Omental fat pad (tissue), 3 donors: ENCODE measurements at regions not wholly inside any gene's neighbourhood (a gene's known extent, or its start where the extent isn't known, plus 50 kb on each side); places are given as distances from the start of the nearest gene placed in this dataset.

Source experiments
- ATAC-seq: fragments of 150-250 bp; one replicate; pipeline ENCODE4 v1.9.1; 2016; ENCODE audit warnings: mild to moderate bottlenecking, moderate library complexity; ENCODE audit not compliant: low FRiP score
- DNase-seq: peaks from one replicate; pipeline ENCODE4 v3.0.0-alpha.2; 2019; ENCODE audit warnings: low spot score
- TF ChIP-seq, protein P1 (sequence below), 3 donors: fragments of 450-650 bp; IDR thresholded peaks; one replicate each; pipeline ENCODE4 v1.5.1; 2016 to 2017; ENCODE audit warnings: antibody characterized with exemption in 3 of 3, mild to moderate bottlenecking in 3 of 3, moderate library complexity in 2 of 3

DNA sequence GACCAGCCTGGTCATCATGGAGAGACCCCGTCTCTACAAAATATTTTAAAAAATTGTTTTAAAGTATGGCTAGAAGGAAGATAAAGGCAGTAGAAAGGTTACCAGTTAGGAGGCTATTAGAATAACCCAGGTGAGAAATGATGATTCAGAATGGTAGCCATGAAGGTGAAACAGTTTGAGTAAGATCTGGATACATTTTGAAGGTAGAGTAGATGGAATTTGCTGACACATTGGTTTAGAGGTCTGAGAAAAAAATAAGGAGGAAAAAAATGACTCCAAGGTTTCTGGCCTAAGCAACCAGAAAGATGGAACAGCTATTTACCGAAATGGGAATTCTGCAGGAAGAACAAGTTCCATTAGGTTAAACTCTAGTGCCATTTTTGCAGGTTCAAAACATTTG is 167.9 kb upstream of the TAB2 start:
- ATAC-seq (no peak), DNase-seq (no peak)
- TF ChIP-seq, protein P1, sequence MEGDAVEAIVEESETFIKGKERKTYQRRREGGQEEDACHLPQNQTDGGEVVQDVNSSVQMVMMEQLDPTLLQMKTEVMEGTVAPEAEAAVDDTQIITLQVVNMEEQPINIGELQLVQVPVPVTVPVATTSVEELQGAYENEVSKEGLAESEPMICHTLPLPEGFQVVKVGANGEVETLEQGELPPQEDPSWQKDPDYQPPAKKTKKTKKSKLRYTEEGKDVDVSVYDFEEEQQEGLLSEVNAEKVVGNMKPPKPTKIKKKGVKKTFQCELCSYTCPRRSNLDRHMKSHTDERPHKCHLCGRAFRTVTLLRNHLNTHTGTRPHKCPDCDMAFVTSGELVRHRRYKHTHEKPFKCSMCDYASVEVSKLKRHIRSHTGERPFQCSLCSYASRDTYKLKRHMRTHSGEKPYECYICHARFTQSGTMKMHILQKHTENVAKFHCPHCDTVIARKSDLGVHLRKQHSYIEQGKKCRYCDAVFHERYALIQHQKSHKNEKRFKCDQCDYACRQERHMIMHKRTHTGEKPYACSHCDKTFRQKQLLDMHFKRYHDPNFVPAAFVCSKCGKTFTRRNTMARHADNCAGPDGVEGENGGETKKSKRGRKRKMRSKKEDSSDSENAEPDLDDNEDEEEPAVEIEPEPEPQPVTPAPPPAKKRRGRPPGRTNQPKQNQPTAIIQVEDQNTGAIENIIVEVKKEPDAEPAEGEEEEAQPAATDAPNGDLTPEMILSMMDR (IDR thresholded peaks at IDR 0.05), result no peak

DNA sequence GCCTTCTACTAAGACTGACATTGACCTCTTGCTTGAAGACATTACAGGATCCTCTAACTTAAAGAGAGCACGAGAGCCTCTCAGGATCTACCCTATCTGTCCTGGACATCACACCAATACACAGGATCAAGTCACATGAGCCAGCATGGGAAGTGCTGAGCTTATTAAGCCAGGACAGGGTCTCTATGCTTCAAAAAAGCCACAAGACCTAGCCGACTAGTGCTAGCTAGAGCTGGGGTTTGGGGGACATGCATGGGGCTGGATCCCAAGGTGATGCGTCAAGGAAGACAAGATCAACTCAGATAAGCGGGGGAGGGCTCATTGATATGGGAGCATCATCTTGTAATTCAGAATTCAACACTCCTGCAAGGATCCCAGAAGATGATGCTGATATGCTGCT is 167.2 kb upstream of the TAB2 start:
- DNase-seq (no peak), ATAC-seq (no peak)
- TF ChIP-seq, protein P1 (IDR thresholded peaks at IDR 0.05), result no peak

DNA sequence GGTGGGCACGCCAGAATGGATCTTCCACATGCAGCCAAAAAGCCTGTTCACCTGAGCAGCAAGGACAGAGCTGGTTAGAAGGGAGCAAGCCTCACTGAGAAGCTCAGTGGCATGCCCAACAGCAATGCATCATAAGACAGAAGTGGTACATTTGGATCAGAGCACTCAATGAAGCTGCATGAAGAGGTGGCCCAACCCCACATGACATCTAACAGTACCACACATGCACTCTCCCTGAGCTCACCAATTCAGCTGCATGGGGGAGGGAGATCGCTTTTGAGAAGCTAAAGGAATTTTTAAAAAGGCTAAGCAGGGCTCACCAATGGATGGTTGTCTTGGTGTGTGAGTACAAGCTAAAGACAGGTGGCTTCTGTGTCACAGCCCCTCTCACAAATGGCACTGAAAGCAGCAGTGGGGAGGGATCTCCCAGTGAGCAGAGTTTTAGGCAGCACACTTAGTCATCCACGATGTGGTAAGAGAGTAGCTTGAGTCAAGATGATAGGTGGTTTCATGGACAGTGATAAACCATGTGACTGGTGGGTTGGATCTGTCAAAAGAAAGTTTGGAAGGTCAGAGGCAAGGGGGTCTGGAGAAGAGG is 166.6 kb upstream of the TAB2 start:
- ATAC-seq (no peak), DNase-seq (no peak)
- TF ChIP-seq, protein P1 (IDR thresholded peaks at IDR 0.05), result no peak

DNA sequence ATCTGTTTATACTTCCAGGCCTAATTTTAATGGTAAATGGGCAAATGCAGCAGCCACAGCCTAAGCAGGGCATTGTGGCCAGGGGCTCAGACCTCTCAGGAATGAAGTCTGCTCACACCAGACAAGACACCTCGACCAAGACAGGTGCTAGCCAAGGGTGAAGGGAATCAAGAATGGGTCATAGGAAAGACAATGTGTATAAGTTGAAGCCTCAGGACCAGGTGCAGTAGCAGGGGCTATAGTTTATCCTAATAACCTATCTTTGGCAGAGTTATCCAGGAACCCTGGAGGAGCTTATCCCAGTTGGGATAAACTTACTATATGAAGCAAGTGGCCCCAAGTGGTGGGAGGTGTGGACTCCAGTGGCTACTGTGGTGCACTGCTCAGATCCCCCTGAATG is 165.0 kb upstream of the TAB2 start:
- DNase-seq (no peak), ATAC-seq (no peak)
- TF ChIP-seq, protein P1 (IDR thresholded peaks at IDR 0.05), result no peak

DNA sequence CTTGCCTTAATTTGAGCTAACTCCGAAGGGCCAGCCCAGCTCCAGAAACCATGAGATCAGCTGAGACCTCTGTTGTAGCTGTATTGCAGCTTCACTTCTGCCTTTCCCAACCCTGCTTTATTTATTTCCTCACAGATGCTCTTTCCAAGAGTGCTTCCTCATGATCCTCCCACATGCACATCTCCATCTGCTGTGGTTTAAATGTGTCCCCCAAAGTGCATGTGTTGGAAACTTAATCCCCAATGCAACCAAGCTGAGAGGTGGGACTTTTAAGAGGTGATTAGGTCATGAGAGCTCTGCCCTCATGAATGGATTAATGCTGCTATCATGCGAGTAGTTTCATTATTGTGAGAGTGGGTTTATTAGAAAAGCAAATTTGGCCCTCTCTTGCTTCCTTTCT is 164.4 kb upstream of the TAB2 start:
- TF ChIP-seq, protein P1 (IDR thresholded peaks at IDR 0.05), result no peak
- DNase-seq (no peak), ATAC-seq (no peak)

DNA sequence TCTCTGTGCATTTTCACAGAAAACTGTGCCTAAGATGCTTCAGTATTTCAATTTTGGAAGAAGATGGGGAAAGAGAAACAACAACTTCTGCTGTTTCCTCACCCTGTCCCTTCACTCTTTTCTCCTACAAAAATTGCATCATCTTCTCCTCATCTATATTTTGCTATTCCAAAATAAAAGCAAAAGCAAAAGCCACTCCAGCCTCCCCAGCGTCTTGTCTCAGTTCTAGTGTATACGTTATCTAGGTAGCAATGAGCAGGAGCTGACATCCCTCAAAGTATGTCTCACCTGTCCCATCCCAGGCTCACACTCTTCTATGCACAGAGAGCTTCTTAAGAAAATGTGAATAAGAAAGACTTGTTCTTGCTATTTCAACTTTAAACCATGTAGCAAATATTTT is 163.8 kb upstream of the TAB2 start:
- ATAC-seq (no peak), DNase-seq (no peak)
- TF ChIP-seq, protein P1 (IDR thresholded peaks at IDR 0.05), result no peak

DNA sequence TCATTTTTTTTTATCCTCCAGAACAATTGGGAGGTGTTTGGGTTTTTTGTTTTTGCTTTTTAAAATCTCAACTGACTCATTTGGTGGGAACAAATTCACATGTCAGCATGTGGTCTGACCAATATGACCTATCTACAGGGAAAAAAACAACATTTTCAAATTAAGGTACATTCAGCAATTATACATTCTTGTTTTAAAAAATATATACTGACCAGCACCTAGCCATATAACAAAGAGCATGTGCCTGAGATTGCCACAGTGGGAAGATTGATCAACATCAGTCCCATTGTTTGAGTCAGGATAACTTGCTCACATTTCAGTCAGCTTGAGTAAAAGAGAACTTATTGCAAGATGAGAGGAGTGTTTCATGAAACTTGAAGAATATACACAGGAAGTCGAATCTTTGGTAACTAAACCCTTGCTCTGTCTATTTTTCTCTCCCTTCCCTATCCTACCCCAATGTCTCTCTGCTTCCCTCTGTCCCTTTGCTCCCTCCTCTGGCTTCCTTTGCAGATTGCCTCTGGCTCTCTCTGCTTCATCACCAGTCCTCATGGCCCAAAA is 163.2 kb upstream of the TAB2 start:
- no peak for ATAC-seq
- TF ChIP-seq, protein P1 (IDR thresholded peaks at IDR 0.05), result no peak
- DNase-seq, result no peak
